Astrocyte (in vitro differentiated cells and primary cell): ENCODE measurements at regions not wholly inside any gene's neighbourhood (a gene's known extent, or its start where the extent isn't known, plus 50 kb on each side); places are given as distances from the start of the nearest gene placed in this dataset.

ENCODE experiments used
- CTCF ChIP-seq: IDR thresholded peaks from 2 replicates; pipeline ENCODE4 v1.5.1; 2011; ENCODE audit warnings: low read depth, mild to moderate bottlenecking, inconsistent platforms, low read length, moderate library complexity; ENCODE audit not compliant: insufficient read depth
- EZH2 ChIP-seq: IDR thresholded peaks from 2 replicates; pipeline ENCODE4 v1.6.1; 2012; ENCODE audit warnings: mild to moderate bottlenecking, low read length, inconsistent platforms; ENCODE audit not compliant: insufficient read depth

GRCh38 chr22:49035818-49036457 lies 791.7 kb downstream of the BRD1 start:
- TF ChIP-seq CTCF (no peak), EZH2 (no peak)
